SK-N-SH treated with all-trans-retinoic acid at 6 μM for 48 hours (cell line): ENCODE measurements at regions not wholly inside any gene's neighbourhood (a gene's known extent, or its start where the extent isn't known, plus 50 kb on each side); places are given as distances from the start of the nearest gene placed in this dataset.

Source experiments
- BACH2 ChIP-seq: fragments of 250-450 bp; sonication (Bioruptor Pico); IDR thresholded peaks from 2 replicates; pipeline ENCODE4 v1.9.0; 2021; ENCODE audit warnings: mild to moderate bottlenecking, borderline replicate concordance
- CSDC2 ChIP-seq: fragments of 250-450 bp; sonication (Bioruptor Pico); IDR thresholded peaks from 2 replicates; pipeline ENCODE4 v1.5.0; 2020; ENCODE audit warnings: mild to moderate bottlenecking, moderate library complexity
- PATZ1 ChIP-seq: fragments of 250-450 bp; sonication (Bioruptor Pico); IDR thresholded peaks from 2 replicates; pipeline ENCODE4 v1.8.0; 2020; ENCODE audit warnings: mild to moderate bottlenecking, moderate library complexity, borderline replicate concordance
- ZFP30 ChIP-seq: fragments of 450-650 bp; formaldehyde crosslinking; IDR thresholded peaks from 2 replicates; pipeline ENCODE4 v1.5.0; 2022; ENCODE audit warnings: mild to moderate bottlenecking, moderate library complexity

- no peak for TF ChIP-seq PATZ1
- TF ChIP-seq CSDC2 (CRISPR knock-in tag): no peak
- TF ChIP-seq BACH2 (CRISPR knock-in tag): no peak
- no peak for TF ChIP-seq ZFP30 (CRISPR knock-in tag)
Observed at GRCh38 chr6:3542032-3542640, 85.3 kb upstream of the SLC22A23 start.
